GM18867 (cell line): ENCODE measurements at regions not wholly inside any gene's neighbourhood (a gene's known extent, or its start where the extent isn't known, plus 50 kb on each side); places are given as distances from the start of the nearest gene placed in this dataset.
"Not testable (repeated sequence)": the region's sequence is repeated elsewhere in the genome, so short reads cannot be mapped to it uniquely, and the experiment has no call there.

Source experiments
- ATAC-seq: cut with Tn5 transposase; IDR thresholded peaks from one replicate; pipeline ENCODE4 v1.9.1; 2021; ENCODE audit warnings: mild to moderate bottlenecking, moderate library complexity; ENCODE audit not compliant: unreplicated experiment

- not testable (repeated sequence) for ATAC-seq
These were observed 144.3 kb downstream of the CCDC74A start for GRCh38 chr2:131671841-131672470.

- peak; percentile 87 for ATAC-seq
These were observed 145.0 kb downstream of the CCDC74A start for GRCh38 chr2:131672471-131673399.

GRCh38 chr2:131673400-131674173 is 145.9 kb downstream of the CCDC74A start:
- peak; percentile 91 for ATAC-seq

GRCh38 chr2:131674174-131674507 is 146.5 kb downstream of the CCDC74A start:
- no peak for ATAC-seq

- ATAC-seq = not testable (repeated sequence)
These were observed 154.0 kb downstream of the CCDC74A start for GRCh38 chr2:131681611-131682121.

GRCh38 chr2:131682122-131682944 is 154.6 kb downstream of the CCDC74A start:
- ATAC-seq = peak; percentile 99

- peak; percentile 52 for ATAC-seq
These were observed 155.2 kb downstream of the CCDC74A start for GRCh38 chr2:131682945-131683330.

GRCh38 chr2:131684631-131685316 is 157.1 kb downstream of the CCDC74A start:
- not testable (repeated sequence) for ATAC-seq

- ATAC-seq = not testable (repeated sequence)
These were observed 158.6 kb downstream of the CCDC74A start for GRCh38 chr2:131686164-131686893.

- not testable (repeated sequence) for ATAC-seq
These were observed 159.2 kb downstream of the CCDC74A start for GRCh38 chr2:131686894-131687238.

GRCh38 chr2:131689066-131689465 is 161.4 kb downstream of the CCDC74A start:
- ATAC-seq = not testable (repeated sequence)

- ATAC-seq = not testable (repeated sequence)
These were observed 183.6 kb downstream of the CCDC74A start for GRCh38 chr2:131711268-131711667.

GRCh38 chr2:131717907-131718306 is 190.2 kb downstream of the CCDC74A start:
- ATAC-seq = not testable (repeated sequence)

GRCh38 chr2:131721163-131721562 is 193.5 kb downstream of the CCDC74A start:
- not testable (repeated sequence) for ATAC-seq

GRCh38 chr2:131722256-131722655 is 194.6 kb downstream of the CCDC74A start:
- ATAC-seq = not testable (repeated sequence)

- no peak for ATAC-seq
These were observed 196.3 kb downstream of the CCDC74A start for GRCh38 chr2:131724019-131724418.

GRCh38 chr2:131728451-131728850 is 200.8 kb downstream of the CCDC74A start:
- not testable (repeated sequence) for ATAC-seq

GRCh38 chr2:131733530-131733929 is 205.8 kb downstream of the CCDC74A start:
- ATAC-seq = not testable (repeated sequence)

- ATAC-seq = peak; percentile 100
These were observed 208.7 kb downstream of the CCDC74A start for GRCh38 chr2:131736406-131736805.
